Trophoblast cell (in vitro differentiated cells and primary cell): ENCODE measurements at regions not wholly inside any gene's neighbourhood (a gene's known extent, or its start where the extent isn't known, plus 50 kb on each side); places are given as distances from the start of the nearest gene placed in this dataset.

ENCODE experiments used
- DNase-seq, 2 donors: peaks; one replicate each; pipeline ENCODE4 v3.0.0-alpha.2; 2016
- H2AFZ ChIP-seq: 2 replicates; pipeline ENCODE4 v1.6.1; 2013; ENCODE audit warnings: low read length, moderate library complexity, mild to moderate bottlenecking; ENCODE audit not compliant: insufficient read depth, poor library complexity
- H2AK5ac ChIP-seq: 2 replicates; pipeline ENCODE4 v1.6.1; 2013; ENCODE audit warnings: mild to moderate bottlenecking, low read length
- H2BK120ac ChIP-seq: 2 replicates; pipeline ENCODE4 v1.6.1; 2013; ENCODE audit warnings: low read length, mild to moderate bottlenecking, moderate library complexity; ENCODE audit not compliant: insufficient read depth, poor library complexity
- H2BK12ac ChIP-seq: 2 replicates; pipeline ENCODE4 v1.6.1; 2013; ENCODE audit warnings: mild to moderate bottlenecking, low read length, moderate library complexity
- H2BK5ac ChIP-seq: 2 replicates; pipeline ENCODE4 v1.6.1; 2013; ENCODE audit warnings: low read length, low read depth, moderate library complexity, mild to moderate bottlenecking; ENCODE audit not compliant: poor library complexity
- H3K14ac ChIP-seq: 2 replicates; pipeline ENCODE4 v1.6.1; 2013; ENCODE audit warnings: mild to moderate bottlenecking, low read length
- H3K18ac ChIP-seq: 2 replicates; pipeline ENCODE4 v1.6.1; 2013; ENCODE audit warnings: mild to moderate bottlenecking, low read length
- H3K23ac ChIP-seq: 2 replicates; pipeline ENCODE4 v1.6.1; 2013; ENCODE audit warnings: low read length
- H3K27ac ChIP-seq: 2 replicates; pipeline ENCODE4 v1.5.1; 2013; ENCODE audit warnings: low read depth, mild to moderate bottlenecking, inconsistent platforms, low read length, moderate library complexity
- H3K27me3 ChIP-seq: 2 replicates; pipeline ENCODE4 v1.6.1; 2013; ENCODE audit warnings: inconsistent platforms, mild to moderate bottlenecking, low read length, moderate library complexity; ENCODE audit not compliant: insufficient read depth
- H3K36me3 ChIP-seq, 2 experiments: 1 replicate in 1 of 2; 2 replicates in 1 of 2; pipeline ENCODE4 v1.6.1; 2013; ENCODE audit warnings: low read length in 2 of 2, mild to moderate bottlenecking in 2 of 2, moderate library complexity in 1 of 2; ENCODE audit not compliant: insufficient read depth in 2 of 2, control insufficient read depth in 1 of 2
- H3K4ac ChIP-seq: 2 replicates; pipeline ENCODE4 v1.6.1; 2013; ENCODE audit warnings: low read depth, mild to moderate bottlenecking, low read length, moderate library complexity
- H3K4me1 ChIP-seq, 2 experiments: 1 replicate in 1 of 2; 2 replicates in 1 of 2; pipeline ENCODE4 v1.6.1; 2013; ENCODE audit warnings: low read length in 2 of 2, mild to moderate bottlenecking in 2 of 2, moderate library complexity in 1 of 2; ENCODE audit not compliant: insufficient read depth in 2 of 2, control insufficient read depth in 1 of 2
- H3K4me2 ChIP-seq: 2 replicates; pipeline ENCODE4 v1.6.1; 2013; ENCODE audit warnings: inconsistent platforms, mild to moderate bottlenecking, low read length, moderate library complexity
- H3K4me3 ChIP-seq: 2 replicates; pipeline ENCODE4 v1.5.1; 2013; ENCODE audit warnings: mild to moderate bottlenecking, low read depth, low read length, inconsistent platforms
- H3K79me1 ChIP-seq: one replicate; pipeline ENCODE4 v1.6.1; 2013; ENCODE audit warnings: low read length
- H3K79me2 ChIP-seq: 2 replicates; pipeline ENCODE4 v1.6.1; 2013; ENCODE audit warnings: low read length, mild to moderate bottlenecking; ENCODE audit not compliant: control insufficient read depth, insufficient read depth, poor library complexity
- H3K9ac ChIP-seq: 2 replicates; pipeline ENCODE4 v1.6.1; 2013; ENCODE audit warnings: mild to moderate bottlenecking, low read length
- H3K9me3 ChIP-seq: 2 replicates; pipeline ENCODE4 v1.6.1; 2013; ENCODE audit warnings: low read depth, mild to moderate bottlenecking, control low read depth, inconsistent platforms, low read length; ENCODE audit not compliant: insufficient read depth
- H4K12ac ChIP-seq: 2 replicates; pipeline ENCODE4 v1.6.1; 2013; ENCODE audit warnings: low read depth, mild to moderate bottlenecking, low read length, moderate library complexity
- H4K8ac ChIP-seq: 2 replicates; pipeline ENCODE4 v1.6.1; 2013; ENCODE audit warnings: low read depth, mild to moderate bottlenecking, low read length, moderate library complexity
- H4K91ac ChIP-seq: one replicate; pipeline ENCODE4 v1.6.1; 2013; ENCODE audit warnings: low read depth, mild to moderate bottlenecking, low read length, moderate library complexity
- WGBS: extraction: QIAGEN DNeasy Blood & Tissue Kit; methylation state at CpG from one replicate; pipeline ENCODE4 v1.1.7; 2013; ENCODE audit warnings: missing lambda C conversion rate; ENCODE audit not compliant: insufficient read length, insufficient coverage; ENCODE audit errors: extremely low coverage; 5-methylcytosine and 5-hydroxymethylcytosine counted together

- H4K91ac ChIP-seq: no peak overlapping the region
- WGBS: no CpG with 5 or more reads among the region's 13 CpGs
- no peak overlapping the region for H3K27ac ChIP-seq
Observed at GRCh38 chr5:6877986-6878828, 165.0 kb downstream of the TENT4A start.

GRCh38 chr5:6885581-6885980, 172.3 kb downstream of the TENT4A start:
- H4K8ac ChIP-seq: no peak overlapping the region
- H3K18ac ChIP-seq: no peak overlapping the region
- no peak overlapping the region for H4K12ac ChIP-seq
- no peak overlapping the region for H2BK12ac ChIP-seq
- peaks cover 13% of the 10 kb centered on the region for H3K9me3 ChIP-seq
- H2BK120ac ChIP-seq: no peak overlapping the region
- H4K91ac ChIP-seq: no peak overlapping the region
- no peak overlapping the region for H2AK5ac ChIP-seq
- no peak overlapping the region for H3K4me3 ChIP-seq
- no peak overlapping the region for H3K4ac ChIP-seq
- no peaks in the 10 kb centered on the region for H3K79me2 ChIP-seq
- WGBS: no CpG with 5 or more reads among the region's 2 CpGs
- H3K27ac ChIP-seq: no peak overlapping the region
- no peaks in the 10 kb centered on the region for H3K79me1 ChIP-seq
- H3K9ac ChIP-seq: peak overlapping the region; percentile 25
- no peaks in the 10 kb centered on the region for H3K36me3 ChIP-seq
- no peak overlapping the region for H3K14ac ChIP-seq
- no peaks in the 10 kb centered on the region for H3K4me1 ChIP-seq
- H3K23ac ChIP-seq: no peak overlapping the region
- no peaks in the 10 kb centered on the region for H3K27me3 ChIP-seq
- no peak overlapping the region for H2AFZ ChIP-seq
- no peak overlapping the region for H2BK5ac ChIP-seq
- no peak for DNase-seq
- H3K4me2 ChIP-seq: no peak overlapping the region

More at GRCh38 chr5:6877986-6878828, 165.0 kb downstream of the TENT4A start:
- H3K4me3 ChIP-seq: no peak overlapping the region
- no peak overlapping the region for H2BK5ac ChIP-seq
- no peak overlapping the region for H4K8ac ChIP-seq
- H3K14ac ChIP-seq: no peak overlapping the region
- H3K79me1 ChIP-seq: no peaks in the 10 kb centered on the region
- H2BK120ac ChIP-seq: no peak overlapping the region
- no peak for DNase-seq
- H2AFZ ChIP-seq: no peak overlapping the region
- H3K18ac ChIP-seq: no peak overlapping the region
- H3K4me1 ChIP-seq: no peaks in the 10 kb centered on the region
- no peak overlapping the region for H4K12ac ChIP-seq
- no peak overlapping the region for H3K4ac ChIP-seq
- no peak overlapping the region for H3K9ac ChIP-seq
- H3K27me3 ChIP-seq: no peaks in the 10 kb centered on the region
- H3K36me3 ChIP-seq: no peaks in the 10 kb centered on the region
- no peak overlapping the region for H3K23ac ChIP-seq
- H3K79me2 ChIP-seq: no peaks in the 10 kb centered on the region
- no peak overlapping the region for H2AK5ac ChIP-seq
- H2BK12ac ChIP-seq: no peak overlapping the region
- H3K9me3 ChIP-seq: peaks cover 4% of the 10 kb centered on the region
- no peak overlapping the region for H3K4me2 ChIP-seq

- H3K9me3 ChIP-seq: peaks cover 13% of the 10 kb centered on the region
- H4K91ac ChIP-seq: no peak overlapping the region
- no peaks in the 10 kb centered on the region for H3K36me3 ChIP-seq
- no peak overlapping the region for H4K8ac ChIP-seq
- H2BK12ac ChIP-seq: no peak overlapping the region
- no peak overlapping the region for H2BK120ac ChIP-seq
- H3K9ac ChIP-seq: no peak overlapping the region
- WGBS: no CpG with 5 or more reads among the region's 3 CpGs
- H3K23ac ChIP-seq: no peak overlapping the region
- no peak overlapping the region for H2BK5ac ChIP-seq
- no peak overlapping the region for H3K4ac ChIP-seq
- H3K79me2 ChIP-seq: no peaks in the 10 kb centered on the region
- H3K79me1 ChIP-seq: no peaks in the 10 kb centered on the region
- no peak overlapping the region for H3K27ac ChIP-seq
- H3K14ac ChIP-seq: no peak overlapping the region
- DNase-seq: no peak
- H2AK5ac ChIP-seq: no peak overlapping the region
- no peaks in the 10 kb centered on the region for H3K27me3 ChIP-seq
- no peak overlapping the region for H3K18ac ChIP-seq
- H3K4me1 ChIP-seq: no peaks in the 10 kb centered on the region
- no peak overlapping the region for H3K4me2 ChIP-seq
- no peak overlapping the region for H3K4me3 ChIP-seq
- no peak overlapping the region for H4K12ac ChIP-seq
- H2AFZ ChIP-seq: no peak overlapping the region
Observed at GRCh38 chr5:6886866-6887265, 173.6 kb downstream of the TENT4A start.

GRCh38 chr5:6889030-6889429, 175.8 kb downstream of the TENT4A start:
- Histone ChIP-seq H3K4me1 (no peaks in the 10 kb centered on the region), H2BK12ac (no peak overlapping the region), H4K12ac (no peak overlapping the region), H3K79me2 (no peaks in the 10 kb centered on the region), H3K4ac (no peak overlapping the region), H2AFZ (no peak overlapping the region), H3K4me3 (no peak overlapping the region), H3K14ac (no peak overlapping the region), H2BK120ac (no peak overlapping the region), H3K27ac (no peak overlapping the region), H4K8ac (no peak overlapping the region), H3K23ac (no peak overlapping the region), H4K91ac (no peak overlapping the region), H2BK5ac (no peak overlapping the region), H3K27me3 (no peaks in the 10 kb centered on the region), H3K9me3 (peaks cover 13% of the 10 kb centered on the region), H2AK5ac (no peak overlapping the region), H3K36me3 (no peaks in the 10 kb centered on the region), H3K9ac (no peak overlapping the region), H3K18ac (no peak overlapping the region), H3K4me2 (no peak overlapping the region), H3K79me1 (no peaks in the 10 kb centered on the region)
- WGBS: no CpG with 5 or more reads among the region's 1 CpG
- DNase-seq: no peak
